GM23338 (cell line): ENCODE measurements at regions not wholly inside any gene's neighbourhood (a gene's known extent, or its start where the extent isn't known, plus 50 kb on each side); places are given as distances from the start of the nearest gene placed in this dataset.

ENCODE experiments used
- ATAC-seq: fragments of 200-7000 bp; cut with Tn5 transposase; 3 replicates; pipeline ENCODE4 v1.9.1; 2020
- DNase-seq: peaks from one replicate; pipeline ENCODE4 v3.0.0-alpha.2; 2015; ENCODE audit warnings: low spot score
- H2AFZ ChIP-seq: fragments of 200-600 bp; sonication (generic); 2 replicates; pipeline ENCODE4 v1.8.0; 2016; ENCODE audit warnings: antibody characterized with exemption, mild to moderate bottlenecking, moderate library complexity
- H3F3A ChIP-seq: fragments of 200-600 bp; sonication (generic); replicated peaks from 2 replicates; pipeline ENCODE4 v1.8.0; 2017; ENCODE audit warnings: antibody characterized with exemption, mixed run types, low read depth
- H3K27ac ChIP-seq: fragments of 200-600 bp; sonication (generic); 2 replicates; pipeline ENCODE4 v1.6.1; 2016; ENCODE audit warnings: low read depth
- H3K27me3 ChIP-seq: fragments of 200-600 bp; sonication (generic); 2 replicates; pipeline ENCODE4 v1.8.0; 2016; ENCODE audit warnings: mild to moderate bottlenecking, mixed run types, moderate library complexity; ENCODE audit not compliant: insufficient read depth
- H3K36me3 ChIP-seq: fragments of 200-600 bp; sonication (generic); 2 replicates; pipeline ENCODE4 v1.8.0; 2016; ENCODE audit warnings: mild to moderate bottlenecking; ENCODE audit not compliant: insufficient read depth
- H3K4me1 ChIP-seq: fragments of 200-600 bp; sonication (generic); 2 replicates; pipeline ENCODE4 v1.8.0; 2016; ENCODE audit warnings: mild to moderate bottlenecking, moderate library complexity; ENCODE audit not compliant: insufficient read depth
- H3K4me2 ChIP-seq: fragments of 200-600 bp; sonication (generic); 2 replicates; pipeline ENCODE4 v1.7.1; 2017; ENCODE audit warnings: mixed run types
- H3K4me3 ChIP-seq: fragments of 200-600 bp; sonication (generic); 2 replicates; pipeline ENCODE4 v1.6.1; 2016; ENCODE audit warnings: mixed run types
- H3K79me2 ChIP-seq: fragments of 200-600 bp; sonication (generic); replicated peaks from 2 replicates; pipeline ENCODE4 v1.8.0; 2017; ENCODE audit warnings: mild to moderate bottlenecking; ENCODE audit not compliant: insufficient read depth
- H3K9me2 ChIP-seq: fragments of 200-600 bp; sonication (generic); 2 replicates; pipeline ENCODE4 v1.8.0; 2017; ENCODE audit not compliant: insufficient read depth
- H4K20me1 ChIP-seq: fragments of 200-600 bp; sonication (generic); replicated peaks from 2 replicates; pipeline ENCODE4 v1.8.0; 2017; ENCODE audit warnings: mild to moderate bottlenecking; ENCODE audit not compliant: insufficient read depth
- H3K27ac Mint-ChIP-seq: 2 replicates; pipeline ENCODE4 v1.8.0; 2020; ENCODE audit warnings: inconsistent platforms, mild to moderate bottlenecking, moderate library complexity, mixed read lengths
- H3K27me3 Mint-ChIP-seq: 3 replicates; pipeline ENCODE4 v1.8.0; 2022; ENCODE audit warnings: low read depth, mild to moderate bottlenecking, moderate library complexity, mixed read lengths, inconsistent platforms; ENCODE audit not compliant: insufficient read depth, poor library complexity
- H3K36me3 Mint-ChIP-seq: 3 replicates; pipeline ENCODE4 v1.8.0; 2021; ENCODE audit warnings: low read depth, mild to moderate bottlenecking, inconsistent platforms, moderate library complexity, mixed read lengths
- H3K4me1 Mint-ChIP-seq: 3 replicates; pipeline ENCODE4 v1.8.0; 2020; ENCODE audit warnings: mild to moderate bottlenecking, inconsistent platforms, mixed read lengths
- H3K4me3 Mint-ChIP-seq: 3 replicates; pipeline ENCODE4 v1.8.0; 2021; ENCODE audit warnings: moderate library complexity, mild to moderate bottlenecking, inconsistent platforms, mixed read lengths
- H3K9me3 Mint-ChIP-seq: 3 replicates; pipeline ENCODE4 v1.8.0; 2020; ENCODE audit warnings: moderate library complexity, mild to moderate bottlenecking, inconsistent platforms, mixed read lengths
- EZH2phosphoT487 ChIP-seq: fragments of 200-600 bp; sonication (generic); IDR thresholded peaks from one replicate; pipeline ENCODE4 v1.8.1; 2018; ENCODE audit warnings: antibody characterized with exemption; ENCODE audit not compliant: unreplicated experiment
- ZNF331 ChIP-seq: fragments of 250-450 bp; sonication (Bioruptor Pico); IDR thresholded peaks from 2 replicates; pipeline ENCODE4 v1.5.0; 2020; ENCODE audit warnings: low read depth, mild to moderate bottlenecking, moderate library complexity
- TF ChIP-seq, protein P1 (sequence below): IDR thresholded peaks from 2 replicates; pipeline ENCODE4 v1.6.1; 2016; ENCODE audit warnings: antibody characterized with exemption
- TF ChIP-seq, protein P2 (sequence below): fragments of 250-450 bp; sonication (Bioruptor Pico); IDR thresholded peaks from 2 replicates; pipeline ENCODE4 v1.5.0; 2020; ENCODE audit warnings: mild to moderate bottlenecking, moderate library complexity

DNA sequence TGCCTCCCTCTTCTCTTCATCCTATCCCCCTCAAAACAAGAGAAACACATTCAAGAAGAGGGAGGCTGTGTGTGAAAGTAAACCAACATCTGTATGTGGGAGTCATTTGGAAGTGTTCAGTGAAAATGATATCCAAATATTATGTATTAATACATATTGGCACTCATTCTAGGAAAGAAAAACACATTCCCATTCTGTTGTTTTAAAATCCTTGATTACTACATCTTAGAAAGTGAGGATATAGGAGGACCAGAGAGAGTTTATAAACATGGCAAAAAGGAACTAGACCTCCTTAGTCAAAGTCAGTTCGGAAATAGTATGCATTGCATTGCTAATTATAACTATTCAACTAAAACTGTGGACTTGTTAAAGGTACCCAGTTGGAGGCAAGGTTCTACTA is 786.6 kb downstream of the ADGRL2 start:
- H3K36me3 Mint-ChIP-seq: no peaks in the 10 kb centered on the region; the same call in 1 of the 3 replicates
- no peak for ATAC-seq
- H3K79me2 ChIP-seq: no peaks in the 10 kb centered on the region

More for the DNA sequence above, 786.6 kb downstream of the ADGRL2 start:
- Histone ChIP-seq H4K20me1 (no peaks in the 10 kb centered on the region), H3K9me2 (peaks cover 4% of the 10 kb centered on the region; the same call in 1 of the 2 replicates), H3K27ac (no peak overlapping the region), H3K36me3 (no peaks in the 10 kb centered on the region), H3K4me1 (no peaks in the 10 kb centered on the region), H3F3A (no peaks in the 10 kb centered on the region), H3K4me3 (no peak overlapping the region), H3K4me2 (no peak overlapping the region), H3K27me3 (no peaks in the 10 kb centered on the region), H2AFZ (no peak overlapping the region)
- peaks cover 1% of the 10 kb centered on the region; the same call in 2 of the 3 replicates for H3K4me1 Mint-ChIP-seq
- H3K27me3 Mint-ChIP-seq: no peaks in the 10 kb centered on the region
- H3K27ac Mint-ChIP-seq: no peak overlapping the region
- no peaks in the 10 kb centered on the region for H3K9me3 Mint-ChIP-seq
- no peak for DNase-seq
- TF ChIP-seq EZH2phosphoT487: no peak
- no peak for TF ChIP-seq ZNF331
- TF ChIP-seq, protein P1, sequence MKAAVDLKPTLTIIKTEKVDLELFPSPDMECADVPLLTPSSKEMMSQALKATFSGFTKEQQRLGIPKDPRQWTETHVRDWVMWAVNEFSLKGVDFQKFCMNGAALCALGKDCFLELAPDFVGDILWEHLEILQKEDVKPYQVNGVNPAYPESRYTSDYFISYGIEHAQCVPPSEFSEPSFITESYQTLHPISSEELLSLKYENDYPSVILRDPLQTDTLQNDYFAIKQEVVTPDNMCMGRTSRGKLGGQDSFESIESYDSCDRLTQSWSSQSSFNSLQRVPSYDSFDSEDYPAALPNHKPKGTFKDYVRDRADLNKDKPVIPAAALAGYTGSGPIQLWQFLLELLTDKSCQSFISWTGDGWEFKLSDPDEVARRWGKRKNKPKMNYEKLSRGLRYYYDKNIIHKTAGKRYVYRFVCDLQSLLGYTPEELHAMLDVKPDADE: no peak
- TF ChIP-seq, protein P2, sequence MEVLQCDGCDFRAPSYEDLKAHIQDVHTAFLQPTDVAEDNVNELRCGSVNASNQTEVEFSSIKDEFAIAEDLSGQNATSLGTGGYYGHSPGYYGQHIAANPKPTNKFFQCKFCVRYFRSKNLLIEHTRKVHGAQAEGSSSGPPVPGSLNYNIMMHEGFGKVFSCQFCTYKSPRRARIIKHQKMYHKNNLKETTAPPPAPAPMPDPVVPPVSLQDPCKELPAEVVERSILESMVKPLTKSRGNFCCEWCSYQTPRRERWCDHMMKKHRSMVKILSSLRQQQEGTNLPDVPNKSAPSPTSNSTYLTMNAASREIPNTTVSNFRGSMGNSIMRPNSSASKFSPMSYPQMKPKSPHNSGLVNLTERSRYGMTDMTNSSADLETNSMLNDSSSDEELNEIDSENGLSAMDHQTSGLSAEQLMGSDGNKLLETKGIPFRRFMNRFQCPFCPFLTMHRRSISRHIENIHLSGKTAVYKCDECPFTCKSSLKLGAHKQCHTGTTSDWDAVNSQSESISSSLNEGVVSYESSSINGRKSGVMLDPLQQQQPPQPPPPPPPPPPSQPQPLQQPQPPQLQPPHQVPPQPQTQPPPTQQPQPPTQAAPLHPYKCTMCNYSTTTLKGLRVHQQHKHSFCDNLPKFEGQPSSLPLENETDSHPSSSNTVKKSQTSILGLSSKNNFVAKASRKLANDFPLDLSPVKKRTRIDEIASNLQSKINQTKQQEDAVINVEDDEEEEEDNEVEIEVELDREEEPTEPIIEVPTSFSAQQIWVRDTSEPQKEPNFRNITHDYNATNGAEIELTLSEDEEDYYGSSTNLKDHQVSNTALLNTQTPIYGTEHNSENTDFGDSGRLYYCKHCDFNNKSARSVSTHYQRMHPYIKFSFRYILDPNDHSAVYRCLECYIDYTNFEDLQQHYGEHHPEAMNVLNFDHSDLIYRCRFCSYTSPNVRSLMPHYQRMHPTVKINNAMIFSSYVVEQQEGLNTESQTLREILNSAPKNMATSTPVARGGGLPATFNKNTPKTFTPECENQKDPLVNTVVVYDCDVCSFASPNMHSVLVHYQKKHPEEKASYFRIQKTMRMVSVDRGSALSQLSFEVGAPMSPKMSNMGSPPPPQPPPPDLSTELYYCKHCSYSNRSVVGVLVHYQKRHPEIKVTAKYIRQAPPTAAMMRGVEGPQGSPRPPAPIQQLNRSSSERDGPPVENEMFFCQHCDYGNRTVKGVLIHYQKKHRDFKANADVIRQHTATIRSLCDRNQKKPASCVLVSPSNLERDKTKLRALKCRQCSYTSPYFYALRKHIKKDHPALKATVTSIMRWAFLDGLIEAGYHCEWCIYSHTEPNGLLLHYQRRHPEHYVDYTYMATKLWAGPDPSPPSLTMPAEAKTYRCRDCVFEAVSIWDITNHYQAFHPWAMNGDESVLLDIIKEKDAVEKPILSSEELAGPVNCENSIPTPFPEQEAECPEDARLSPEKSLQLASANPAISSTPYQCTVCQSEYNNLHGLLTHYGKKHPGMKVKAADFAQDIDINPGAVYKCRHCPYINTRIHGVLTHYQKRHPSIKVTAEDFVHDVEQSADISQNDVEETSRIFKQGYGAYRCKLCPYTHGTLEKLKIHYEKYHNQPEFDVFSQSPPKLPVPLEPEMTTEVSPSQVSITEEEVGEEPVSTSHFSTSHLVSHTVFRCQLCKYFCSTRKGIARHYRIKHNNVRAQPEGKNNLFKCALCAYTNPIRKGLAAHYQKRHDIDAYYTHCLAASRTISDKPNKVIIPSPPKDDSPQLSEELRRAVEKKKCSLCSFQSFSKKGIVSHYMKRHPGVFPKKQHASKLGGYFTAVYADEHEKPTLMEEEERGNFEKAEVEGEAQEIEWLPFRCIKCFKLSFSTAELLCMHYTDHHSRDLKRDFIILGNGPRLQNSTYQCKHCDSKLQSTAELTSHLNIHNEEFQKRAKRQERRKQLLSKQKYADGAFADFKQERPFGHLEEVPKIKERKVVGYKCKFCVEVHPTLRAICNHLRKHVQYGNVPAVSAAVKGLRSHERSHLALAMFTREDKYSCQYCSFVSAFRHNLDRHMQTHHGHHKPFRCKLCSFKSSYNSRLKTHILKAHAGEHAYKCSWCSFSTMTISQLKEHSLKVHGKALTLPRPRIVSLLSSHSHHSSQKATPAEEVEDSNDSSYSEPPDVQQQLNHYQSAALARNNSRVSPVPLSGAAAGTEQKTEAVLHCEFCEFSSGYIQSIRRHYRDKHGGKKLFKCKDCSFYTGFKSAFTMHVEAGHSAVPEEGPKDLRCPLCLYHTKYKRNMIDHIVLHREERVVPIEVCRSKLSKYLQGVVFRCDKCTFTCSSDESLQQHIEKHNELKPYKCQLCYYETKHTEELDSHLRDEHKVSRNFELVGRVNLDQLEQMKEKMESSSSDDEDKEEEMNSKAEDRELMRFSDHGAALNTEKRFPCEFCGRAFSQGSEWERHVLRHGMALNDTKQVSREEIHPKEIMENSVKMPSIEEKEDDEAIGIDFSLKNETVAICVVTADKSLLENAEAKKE: no peak
- H3K4me3 Mint-ChIP-seq: no peak overlapping the region
